ENCODE measurements at regions not wholly inside any gene's neighbourhood (a gene's known extent, or its start where the extent isn't known, plus 50 kb on each side); places are given as distances from the start of the nearest gene placed in this dataset.

DNA sequence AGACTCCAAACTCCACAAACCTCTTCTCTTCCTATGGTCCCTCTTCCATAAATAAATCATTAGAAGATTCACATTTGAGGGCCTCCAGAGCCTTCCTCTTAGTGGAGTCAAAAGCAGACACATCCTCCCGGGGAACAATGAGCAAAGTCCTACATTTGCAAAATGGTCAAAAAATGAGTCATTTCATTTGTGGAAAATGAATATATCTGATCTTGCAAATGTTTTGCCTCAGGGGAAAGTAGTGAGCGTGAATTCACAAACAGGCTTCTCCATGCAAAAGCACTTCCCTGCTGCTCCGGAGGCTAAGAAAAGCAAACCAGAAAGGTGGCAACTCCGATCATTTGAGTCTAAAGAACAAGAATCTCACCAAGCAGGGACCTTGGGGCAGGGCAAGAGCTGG lies 86.7 kb upstream of the IQSEC1 start:
- H3K9ac ChIP-seq (ENCODE audit: low read length), result no peak overlapping the region
- no peak overlapping the region for H3K4me3 ChIP-seq (ENCODE audit: low read length)
- H3K36me3 ChIP-seq (replicated peaks; ENCODE audit: insufficient read depth, low read length), result no peaks in the 10 kb centered on the region
- H3K9me3 ChIP-seq (replicated peaks; ENCODE audit: insufficient read depth, low read length), result no peaks in the 10 kb centered on the region
- no peaks in the 10 kb centered on the region for H3K79me2 ChIP-seq (ENCODE audit: low read length)
- no peak overlapping the region for H2AFZ ChIP-seq (ENCODE audit: low read length)
- H3K9me2 ChIP-seq (replicated peaks; ENCODE audit: insufficient read depth, low read length), result no peaks in the 10 kb centered on the region
- no peaks in the 10 kb centered on the region for H3F3A ChIP-seq (ENCODE audit: insufficient read depth, low read length)
- TF ChIP-seq EZH2phosphoT487 (IDR thresholded peaks at IDR 0.05; ENCODE audit: low read length), result no peak
- no peak for TF ChIP-seq EZH2 (optimal IDR thresholded peaks at IDR 0.05; ENCODE audit: low read depth, low read length)
- TF ChIP-seq, protein P1, sequence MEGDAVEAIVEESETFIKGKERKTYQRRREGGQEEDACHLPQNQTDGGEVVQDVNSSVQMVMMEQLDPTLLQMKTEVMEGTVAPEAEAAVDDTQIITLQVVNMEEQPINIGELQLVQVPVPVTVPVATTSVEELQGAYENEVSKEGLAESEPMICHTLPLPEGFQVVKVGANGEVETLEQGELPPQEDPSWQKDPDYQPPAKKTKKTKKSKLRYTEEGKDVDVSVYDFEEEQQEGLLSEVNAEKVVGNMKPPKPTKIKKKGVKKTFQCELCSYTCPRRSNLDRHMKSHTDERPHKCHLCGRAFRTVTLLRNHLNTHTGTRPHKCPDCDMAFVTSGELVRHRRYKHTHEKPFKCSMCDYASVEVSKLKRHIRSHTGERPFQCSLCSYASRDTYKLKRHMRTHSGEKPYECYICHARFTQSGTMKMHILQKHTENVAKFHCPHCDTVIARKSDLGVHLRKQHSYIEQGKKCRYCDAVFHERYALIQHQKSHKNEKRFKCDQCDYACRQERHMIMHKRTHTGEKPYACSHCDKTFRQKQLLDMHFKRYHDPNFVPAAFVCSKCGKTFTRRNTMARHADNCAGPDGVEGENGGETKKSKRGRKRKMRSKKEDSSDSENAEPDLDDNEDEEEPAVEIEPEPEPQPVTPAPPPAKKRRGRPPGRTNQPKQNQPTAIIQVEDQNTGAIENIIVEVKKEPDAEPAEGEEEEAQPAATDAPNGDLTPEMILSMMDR (IDR thresholded peaks at IDR 0.05; ENCODE audit: low read length), result no peak
- H3K4me1 ChIP-seq (ENCODE audit: low read length), result no peaks in the 10 kb centered on the region
- no peak for DNase-seq
- H3K27me3 ChIP-seq (replicated peaks; ENCODE audit: insufficient read depth, low read length), result no peaks in the 10 kb centered on the region
- H4K20me1 ChIP-seq (ENCODE audit: insufficient read depth, low read length), result no peaks in the 10 kb centered on the region
- no peak overlapping the region for H3K4me2 ChIP-seq (ENCODE audit: low read depth, low read length)
- no peak overlapping the region for H3K27ac ChIP-seq (ENCODE audit: low read length)

DNA sequence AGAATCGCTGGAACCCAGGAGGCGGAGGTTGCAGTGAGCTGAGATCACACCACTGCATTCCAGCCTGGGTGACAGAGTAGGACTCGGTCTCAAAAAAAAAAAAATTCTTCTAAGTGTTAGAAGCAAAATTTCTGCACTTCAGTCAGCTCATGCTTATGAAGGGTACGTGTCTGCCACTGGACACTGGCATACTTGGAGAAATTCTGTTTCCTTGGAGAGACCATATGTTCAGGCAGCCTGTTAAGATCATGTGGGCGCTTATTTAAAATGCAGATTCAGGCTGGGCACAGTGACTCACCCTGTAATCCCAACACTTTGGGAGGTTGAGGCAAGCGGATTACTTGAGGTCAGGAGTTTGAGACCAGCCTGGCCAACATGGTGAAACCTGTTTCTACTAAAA lies 85.6 kb upstream of the IQSEC1 start:
- TF ChIP-seq, protein P1 (IDR thresholded peaks at IDR 0.05; ENCODE audit: low read length), result no peak
- TF ChIP-seq EZH2phosphoT487 (IDR thresholded peaks at IDR 0.05; ENCODE audit: low read length), result no peak
- no peak for TF ChIP-seq EZH2 (optimal IDR thresholded peaks at IDR 0.05; ENCODE audit: low read depth, low read length)
- no peak for DNase-seq
- H3K79me2 ChIP-seq (ENCODE audit: low read length), result no peaks in the 10 kb centered on the region

DNA sequence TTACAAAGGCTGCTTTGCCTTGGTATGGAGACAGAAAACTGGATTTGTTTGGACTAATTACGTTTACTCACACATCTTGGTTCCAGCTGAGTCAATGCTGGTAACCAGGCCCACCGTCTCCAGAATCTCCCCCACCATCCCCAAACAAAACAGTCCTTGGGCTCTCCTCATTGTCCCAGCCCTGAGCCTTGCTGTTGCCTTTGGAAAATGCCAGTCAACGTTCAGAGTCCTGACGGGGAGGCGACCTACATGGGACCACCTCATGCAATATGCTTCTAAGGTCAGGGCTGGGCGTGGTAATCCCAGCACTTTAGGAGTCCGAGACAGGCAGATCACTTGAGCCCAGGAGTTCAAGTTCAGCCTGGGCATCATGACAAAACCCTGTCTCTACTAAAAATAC lies 85.2 kb upstream of the IQSEC1 start:
- no peak overlapping the region for H3K4me3 ChIP-seq (ENCODE audit: low read length)
- no peaks in the 10 kb centered on the region for H3F3A ChIP-seq (ENCODE audit: insufficient read depth, low read length)
- no peaks in the 10 kb centered on the region for H3K4me1 ChIP-seq (ENCODE audit: low read length)
- H3K79me2 ChIP-seq (ENCODE audit: low read length), result no peaks in the 10 kb centered on the region
- no peaks in the 10 kb centered on the region for H3K36me3 ChIP-seq (replicated peaks; ENCODE audit: insufficient read depth, low read length)
- no peak overlapping the region for H3K9ac ChIP-seq (ENCODE audit: low read length)
- no peaks in the 10 kb centered on the region for H3K27me3 ChIP-seq (replicated peaks; ENCODE audit: insufficient read depth, low read length)
- DNase-seq, result no peak
- H2AFZ ChIP-seq (ENCODE audit: low read length), result no peak overlapping the region
- no peak for TF ChIP-seq EZH2 (optimal IDR thresholded peaks at IDR 0.05; ENCODE audit: low read depth, low read length)
- TF ChIP-seq, protein P1 (IDR thresholded peaks at IDR 0.05; ENCODE audit: low read length), result no peak
- no peak for TF ChIP-seq EZH2phosphoT487 (IDR thresholded peaks at IDR 0.05; ENCODE audit: low read length)
- no peaks in the 10 kb centered on the region for H3K9me3 ChIP-seq (replicated peaks; ENCODE audit: insufficient read depth, low read length)
- H4K20me1 ChIP-seq (ENCODE audit: insufficient read depth, low read length), result no peaks in the 10 kb centered on the region
- no peak overlapping the region for H3K27ac ChIP-seq (ENCODE audit: low read length)
- no peak overlapping the region for H3K4me2 ChIP-seq (ENCODE audit: low read depth, low read length)
- H3K9me2 ChIP-seq (replicated peaks; ENCODE audit: insufficient read depth, low read length), result no peaks in the 10 kb centered on the region

More for the DNA sequence above, 85.6 kb upstream of the IQSEC1 start:
- Histone ChIP-seq H3K9me2 (replicated peaks; ENCODE audit: insufficient read depth, low read length) (no peaks in the 10 kb centered on the region), H3F3A (ENCODE audit: insufficient read depth, low read length) (no peaks in the 10 kb centered on the region), H4K20me1 (ENCODE audit: insufficient read depth, low read length) (no peaks in the 10 kb centered on the region), H3K27ac (ENCODE audit: low read length) (no peak overlapping the region), H3K4me1 (ENCODE audit: low read length) (no peaks in the 10 kb centered on the region), H3K9me3 (replicated peaks; ENCODE audit: insufficient read depth, low read length) (no peaks in the 10 kb centered on the region), H2AFZ (ENCODE audit: low read length) (no peak overlapping the region), H3K36me3 (replicated peaks; ENCODE audit: insufficient read depth, low read length) (no peaks in the 10 kb centered on the region), H3K4me3 (ENCODE audit: low read length) (no peak overlapping the region), H3K9ac (ENCODE audit: low read length) (no peak overlapping the region), H3K27me3 (replicated peaks; ENCODE audit: insufficient read depth, low read length) (no peaks in the 10 kb centered on the region), H3K4me2 (ENCODE audit: low read depth, low read length) (no peak overlapping the region)
